ENCODE measurements at regions not wholly inside any gene's neighbourhood (a gene's known extent, or its start where the extent isn't known, plus 50 kb on each side); places are given as distances from the start of the nearest gene placed in this dataset.

DNA sequence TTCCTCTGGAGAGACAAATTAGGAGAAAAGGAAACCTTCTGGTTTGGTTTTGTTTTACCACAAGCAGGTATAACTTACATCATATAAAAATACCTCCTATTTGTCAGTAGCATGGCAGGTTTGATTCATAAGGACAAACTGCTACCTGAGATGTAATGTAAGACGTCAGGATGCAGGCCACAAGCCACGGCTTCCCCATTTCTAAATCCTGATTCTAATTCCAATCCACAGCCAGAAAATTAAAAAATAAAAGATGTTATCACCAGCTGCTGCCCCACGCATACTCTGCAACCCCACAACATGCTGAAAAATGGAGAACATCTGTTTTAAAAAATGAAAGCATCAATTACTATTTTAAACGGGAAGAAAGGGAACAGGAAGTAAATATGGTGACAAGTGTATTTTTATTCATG is 197.6 kb downstream of the BCL11A start:
- no peak overlapping the region for H3K4me3 ChIP-seq (ENCODE audit: insufficient read depth, low read length)

DNA sequence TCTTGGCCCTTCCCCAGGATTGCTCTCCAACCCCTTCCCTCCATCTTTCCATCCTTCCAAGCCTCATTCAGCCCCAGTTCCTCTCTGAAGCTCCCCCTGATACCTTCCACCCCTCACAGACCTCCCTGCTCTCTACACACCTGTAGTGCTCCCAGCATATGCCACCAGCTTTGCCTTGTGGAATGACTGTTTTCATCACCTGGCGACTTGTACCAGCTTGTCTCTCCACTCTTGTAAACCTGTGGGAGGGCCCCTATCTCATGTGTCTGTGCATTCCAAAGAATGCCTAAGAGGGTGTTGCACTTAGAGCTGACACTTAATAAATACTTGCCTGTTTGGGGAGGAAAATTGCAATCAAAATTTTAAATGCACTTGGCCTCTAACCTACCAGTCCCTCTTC is 198.7 kb downstream of the BCL11A start:
- Histone ChIP-seq H3K4me3 (ENCODE audit: insufficient read depth, low read length) (no peak overlapping the region), H3K4me1 (ENCODE audit: insufficient read depth, low read length) (no peaks in the 10 kb centered on the region), H3K4me2 (ENCODE audit: insufficient read depth, low read length) (no peak overlapping the region), H3K79me2 (ENCODE audit: insufficient read depth, low read length) (no peaks in the 10 kb centered on the region), H4K20me1 (ENCODE audit: insufficient read depth, low read length) (no peaks in the 10 kb centered on the region), H3K36me3 (ENCODE audit: insufficient read depth, low read length) (no peaks in the 10 kb centered on the region), H3K27ac (ENCODE audit: low read depth, low read length) (no peak overlapping the region), H2AFZ (ENCODE audit: low read length) (no peak overlapping the region), H3K27me3 (ENCODE audit: insufficient read depth, low read length) (no peaks in the 10 kb centered on the region), H3K9me3 (ENCODE audit: low read depth, low read length) (no peaks in the 10 kb centered on the region)
- TF ChIP-seq, protein P1, sequence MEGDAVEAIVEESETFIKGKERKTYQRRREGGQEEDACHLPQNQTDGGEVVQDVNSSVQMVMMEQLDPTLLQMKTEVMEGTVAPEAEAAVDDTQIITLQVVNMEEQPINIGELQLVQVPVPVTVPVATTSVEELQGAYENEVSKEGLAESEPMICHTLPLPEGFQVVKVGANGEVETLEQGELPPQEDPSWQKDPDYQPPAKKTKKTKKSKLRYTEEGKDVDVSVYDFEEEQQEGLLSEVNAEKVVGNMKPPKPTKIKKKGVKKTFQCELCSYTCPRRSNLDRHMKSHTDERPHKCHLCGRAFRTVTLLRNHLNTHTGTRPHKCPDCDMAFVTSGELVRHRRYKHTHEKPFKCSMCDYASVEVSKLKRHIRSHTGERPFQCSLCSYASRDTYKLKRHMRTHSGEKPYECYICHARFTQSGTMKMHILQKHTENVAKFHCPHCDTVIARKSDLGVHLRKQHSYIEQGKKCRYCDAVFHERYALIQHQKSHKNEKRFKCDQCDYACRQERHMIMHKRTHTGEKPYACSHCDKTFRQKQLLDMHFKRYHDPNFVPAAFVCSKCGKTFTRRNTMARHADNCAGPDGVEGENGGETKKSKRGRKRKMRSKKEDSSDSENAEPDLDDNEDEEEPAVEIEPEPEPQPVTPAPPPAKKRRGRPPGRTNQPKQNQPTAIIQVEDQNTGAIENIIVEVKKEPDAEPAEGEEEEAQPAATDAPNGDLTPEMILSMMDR (IDR thresholded peaks at IDR 0.05; ENCODE audit: extremely low read depth, low read depth, low read length) = no peak
- no peak for DNase-seq (ENCODE audit: insufficient read length, low spot score, missing footprints)

More for the DNA sequence above, 197.6 kb downstream of the BCL11A start:
- TF ChIP-seq, protein P1 (IDR thresholded peaks at IDR 0.05; ENCODE audit: extremely low read depth, low read depth, low read length) = no peak
- Histone ChIP-seq H3K79me2 (ENCODE audit: insufficient read depth, low read length) (no peaks in the 10 kb centered on the region), H4K20me1 (ENCODE audit: insufficient read depth, low read length) (no peaks in the 10 kb centered on the region), H3K27me3 (ENCODE audit: insufficient read depth, low read length) (no peaks in the 10 kb centered on the region), H3K4me2 (ENCODE audit: insufficient read depth, low read length) (no peak overlapping the region), H3K4me1 (ENCODE audit: insufficient read depth, low read length) (no peaks in the 10 kb centered on the region), H3K27ac (ENCODE audit: low read depth, low read length) (no peak overlapping the region), H3K9me3 (ENCODE audit: low read depth, low read length) (no peaks in the 10 kb centered on the region), H2AFZ (ENCODE audit: low read length) (no peak overlapping the region), H3K36me3 (ENCODE audit: insufficient read depth, low read length) (no peaks in the 10 kb centered on the region)
- DNase-seq (ENCODE audit: insufficient read length, low spot score, missing footprints) = no peak

DNA sequence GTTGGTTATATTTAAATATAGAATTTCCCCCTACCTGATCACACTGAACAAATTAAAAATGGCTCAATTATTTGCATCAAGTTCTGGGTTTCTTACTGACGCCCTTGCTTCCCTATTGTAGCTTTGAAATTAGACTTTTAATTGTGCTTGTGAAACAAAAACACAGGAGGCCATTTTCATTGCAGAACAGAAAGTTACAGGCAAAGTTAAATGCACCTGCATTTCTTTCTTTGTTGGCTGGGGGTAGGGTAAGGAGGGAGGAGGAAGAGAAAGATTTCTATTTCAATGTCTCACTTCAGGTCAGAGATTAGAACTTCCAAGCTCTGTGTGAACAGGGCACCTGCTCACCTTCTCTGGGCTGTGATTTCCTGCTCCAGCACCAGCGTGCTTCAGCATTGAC is 199.6 kb downstream of the BCL11A start:
- Histone ChIP-seq H3K9me3 (ENCODE audit: low read depth, low read length) (no peaks in the 10 kb centered on the region), H3K27ac (ENCODE audit: low read depth, low read length) (no peak overlapping the region), H3K4me2 (ENCODE audit: insufficient read depth, low read length) (no peak overlapping the region), H2AFZ (ENCODE audit: low read length) (no peak overlapping the region), H3K79me2 (ENCODE audit: insufficient read depth, low read length) (no peaks in the 10 kb centered on the region), H3K4me1 (ENCODE audit: insufficient read depth, low read length) (no peaks in the 10 kb centered on the region), H4K20me1 (ENCODE audit: insufficient read depth, low read length) (no peaks in the 10 kb centered on the region), H3K27me3 (ENCODE audit: insufficient read depth, low read length) (no peaks in the 10 kb centered on the region), H3K36me3 (ENCODE audit: insufficient read depth, low read length) (no peaks in the 10 kb centered on the region), H3K4me3 (ENCODE audit: insufficient read depth, low read length) (no peak overlapping the region)
- DNase-seq (ENCODE audit: insufficient read length, low spot score, missing footprints) = no peak
- TF ChIP-seq, protein P1 (IDR thresholded peaks at IDR 0.05; ENCODE audit: extremely low read depth, low read depth, low read length) = no peak

DNA sequence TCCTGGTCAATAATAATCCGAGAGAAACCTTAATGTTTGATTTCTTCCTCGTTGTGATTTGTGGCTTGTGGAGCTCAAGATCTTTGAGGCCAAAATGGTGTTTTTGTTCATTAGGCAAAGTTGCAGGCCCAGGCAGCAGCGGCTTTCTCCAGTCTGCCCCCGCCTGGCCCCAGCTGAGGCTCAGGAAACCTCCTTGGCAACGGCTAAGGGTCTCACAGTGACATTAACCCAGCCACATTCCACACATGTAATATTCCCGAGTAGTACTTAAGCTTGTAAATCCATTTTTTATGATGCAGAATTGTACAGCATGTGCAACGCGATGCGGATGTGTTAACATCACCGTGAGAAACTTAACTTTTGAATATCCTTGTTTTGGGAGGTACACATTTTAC is 200.1 kb downstream of the BCL11A start:
- H2AFZ ChIP-seq (ENCODE audit: low read length) = no peak overlapping the region
- H3K36me3 ChIP-seq (ENCODE audit: insufficient read depth, low read length) = no peaks in the 10 kb centered on the region
- H3K27ac ChIP-seq (ENCODE audit: low read depth, low read length) = no peak overlapping the region
- H3K79me2 ChIP-seq (ENCODE audit: insufficient read depth, low read length) = no peaks in the 10 kb centered on the region
- H3K4me1 ChIP-seq (ENCODE audit: insufficient read depth, low read length) = no peaks in the 10 kb centered on the region
- no peaks in the 10 kb centered on the region for H4K20me1 ChIP-seq (ENCODE audit: insufficient read depth, low read length)
- H3K4me3 ChIP-seq (ENCODE audit: insufficient read depth, low read length) = no peak overlapping the region
- no peak overlapping the region for H3K4me2 ChIP-seq (ENCODE audit: insufficient read depth, low read length)
- no peak for DNase-seq (ENCODE audit: insufficient read length, low spot score, missing footprints)
- H3K27me3 ChIP-seq (ENCODE audit: insufficient read depth, low read length) = no peaks in the 10 kb centered on the region
- no peaks in the 10 kb centered on the region for H3K9me3 ChIP-seq (ENCODE audit: low read depth, low read length)
- TF ChIP-seq, protein P1 (IDR thresholded peaks at IDR 0.05; ENCODE audit: extremely low read depth, low read depth, low read length) = no peak

All from osteoblast (primary cell).